T-cell (primary cell): ENCODE measurements at regions not wholly inside any gene's neighbourhood (a gene's known extent, or its start where the extent isn't known, plus 50 kb on each side); places are given as distances from the start of the nearest gene placed in this dataset.

Source experiments
- ATAC-seq, 4 experiments: fragments of 200-7000 bp in 3 of 4; fragments of 150-1000 bp in 1 of 4; cut with Tn5 transposase; replicated peaks in 1 of 4; 1 replicate in 3 of 4; 2 replicates in 1 of 4; pipeline ENCODE4 v1.10.0; 2021; ENCODE audit warnings: moderate library complexity in 3 of 4, mild to moderate bottlenecking in 2 of 4, moderate number of reproducible peaks in 1 of 4
- CTCF ChIA-PET, 2 donors: fragments of 300-600 bp; sonication (Branson Sonifier 250); formaldehyde crosslinking; loops; one replicate each; lab custom pipeline; 2022; ENCODE audit warnings: antibody characterized with exemption in 2 of 2; lab: Charles Lee
- POLR2A ChIA-PET, 2 donors: fragments of 300-600 bp; sonication (Branson Sonifier 250); formaldehyde crosslinking; loops; one replicate each; lab custom pipeline; 2022; ENCODE audit warnings: antibody characterized with exemption in 2 of 2; lab: Charles Lee
- DNase-seq, 35 experiments: peaks; one replicate each; pipeline versions ENCODE4 v3.0.0 to v3.0.0-alpha.2; 2013 to 2023
- H3K27ac ChIP-seq: one replicate; pipeline ENCODE4 v1.5.1; 2013; ENCODE audit warnings: low read length
- H3K27me3 ChIP-seq, 2 experiments: replicated peaks in 1 of 2; 1 replicate in 1 of 2; 2 replicates in 1 of 2; pipeline versions ENCODE4 v1.6.1 to v1.7.0; 2013; ENCODE audit warnings: low read length in 1 of 2, mixed read lengths in 1 of 2; ENCODE audit not compliant: control insufficient read depth in 2 of 2, insufficient read depth in 2 of 2; ENCODE audit errors: extremely low read depth in 1 of 2
- H3K36me3 ChIP-seq, 2 donors: 1 replicate in 1 of 2; 2 replicates in 1 of 2; pipeline versions ENCODE4 v1.6.1 to v1.7.0; 2013; ENCODE audit warnings: low read length in 1 of 2; ENCODE audit not compliant: control insufficient read depth in 2 of 2, insufficient read depth in 1 of 2; ENCODE audit errors: extremely low read depth in 1 of 2
- H3K4me1 ChIP-seq, 2 experiments: 1 replicate in 1 of 2; 2 replicates in 1 of 2; pipeline versions ENCODE4 v1.6.1 to v1.7.0; 2013; ENCODE audit warnings: low read length in 2 of 2, mixed read lengths in 1 of 2; ENCODE audit not compliant: insufficient read depth in 2 of 2, control insufficient read depth in 1 of 2; ENCODE audit errors: extremely low read depth in 1 of 2
- H3K4me3 ChIP-seq, 2 donors: 1 replicate in 1 of 2; 2 replicates in 1 of 2; pipeline versions ENCODE4 v1.5.1 to v1.7.0; 2013; ENCODE audit warnings: mild to moderate bottlenecking in 2 of 2, low read length in 1 of 2, moderate library complexity in 1 of 2; ENCODE audit not compliant: control insufficient read depth in 1 of 2; ENCODE audit errors: extremely low read depth in 1 of 2
- H3K9me3 ChIP-seq: 2 replicates; pipeline ENCODE4 v1.7.0; 2013
- H3K27ac Mint-ChIP-seq, 2 donors: one replicate each; pipeline ENCODE4 v1.8.0; 2020 to 2021; ENCODE audit warnings: mild to moderate bottlenecking in 2 of 2, mixed read lengths in 2 of 2
- H3K27me3 Mint-ChIP-seq, 2 donors: one replicate each; pipeline ENCODE4 v1.8.0; 2021 to 2022; ENCODE audit warnings: mixed read lengths in 2 of 2
- H3K36me3 Mint-ChIP-seq: one replicate; pipeline ENCODE4 v1.8.0; 2021; ENCODE audit warnings: mixed read lengths
- H3K4me1 Mint-ChIP-seq, 3 donors: one replicate each; pipeline ENCODE4 v1.8.0; 2020 to 2022; ENCODE audit warnings: mixed read lengths in 3 of 3, mild to moderate bottlenecking in 1 of 3
- H3K4me3 Mint-ChIP-seq, 3 donors: one replicate each; pipeline ENCODE4 v1.8.0; 2020 to 2022; ENCODE audit warnings: mild to moderate bottlenecking in 3 of 3, mixed read lengths in 3 of 3, moderate library complexity in 3 of 3
- H3K9me3 Mint-ChIP-seq, 3 donors: one replicate each; pipeline ENCODE4 v1.8.0; 2020 to 2022; ENCODE audit warnings: mixed read lengths in 3 of 3
- WGBS: methylation state at CpG from one replicate; pipeline ENCODE4 v1.1.5; 2013; ENCODE audit warnings: missing lambda C conversion rate; ENCODE audit not compliant: insufficient coverage; 5-methylcytosine and 5-hydroxymethylcytosine counted together

DNA sequence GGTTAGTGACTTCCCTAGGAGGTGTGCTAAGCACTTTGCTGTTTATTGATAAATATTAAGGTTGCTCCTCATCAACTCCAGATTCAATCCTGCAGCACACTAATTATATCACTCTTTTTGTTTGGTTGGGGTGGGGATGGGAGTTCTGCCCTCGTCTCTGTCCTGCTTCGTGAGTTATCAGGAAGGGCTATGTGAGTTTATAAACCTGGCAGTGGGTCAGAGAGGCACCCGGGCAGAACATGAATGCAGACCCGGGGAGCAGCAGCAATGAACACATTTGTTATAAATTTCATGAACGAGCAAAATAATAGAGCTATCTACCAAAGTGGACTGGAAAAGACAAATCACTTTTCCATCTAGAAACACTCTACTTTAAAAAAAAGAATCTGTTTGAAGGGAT, 125.5 kb upstream of the WWC1 start:
- H3K27ac Mint-ChIP-seq: no peak overlapping the region

DNA sequence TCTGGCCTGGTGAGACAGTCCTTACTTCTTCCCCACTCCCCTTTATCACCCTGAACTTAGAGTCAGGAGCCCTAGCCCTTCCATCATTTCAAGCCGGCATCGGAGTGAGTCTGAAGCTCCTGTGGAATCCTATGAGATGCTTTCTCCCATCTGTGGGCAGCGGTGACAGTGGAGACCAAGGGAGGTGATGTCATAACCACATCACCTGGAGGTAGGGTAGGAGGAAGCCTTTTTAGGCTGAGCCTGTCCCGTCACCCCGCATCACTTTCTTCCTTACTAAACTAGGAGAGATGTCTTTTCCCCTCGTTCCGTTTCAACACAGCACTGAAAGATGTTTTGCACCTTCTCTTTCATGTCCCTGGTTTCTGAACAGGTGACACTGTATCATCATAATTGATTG, 124.1 kb upstream of the WWC1 start:
- H3K4me3 Mint-ChIP-seq: no peak overlapping the region
- ATAC-seq (no peak), DNase-seq (no peak)
- Histone ChIP-seq H3K9me3 (no peaks in the 10 kb centered on the region), H3K4me1 (peaks cover 7 to 8% of the 10 kb centered on the region in 2 experiments), H3K27me3 (peaks cover 0 to 11% of the 10 kb centered on the region in 2 experiments), H3K36me3 (no peaks in the 10 kb centered on the region), H3K27ac (no peak overlapping the region), H3K4me3 (no peak overlapping the region)
- H3K36me3 Mint-ChIP-seq: no peaks in the 10 kb centered on the region
- ChIA-PET POLR2A (no interaction called here), CTCF (no interaction called here)
- H3K9me3 Mint-ChIP-seq: peaks cover 0 to 4% (median 0%) of the 10 kb centered on the region in 3 donors
- H3K27me3 Mint-ChIP-seq: peaks cover 2 to 10% of the 10 kb centered on the region in 2 donors
- H3K27ac Mint-ChIP-seq: no peak overlapping the region
- no CpG with 5 or more reads among the region's 7 CpGs for WGBS
- H3K4me1 Mint-ChIP-seq: peaks cover 0 to 17% (median 6%) of the 10 kb centered on the region in 3 donors

More for the DNA sequence above, 125.5 kb upstream of the WWC1 start:
- POLR2A ChIA-PET: no interaction called here
- no peak for ATAC-seq
- DNase-seq: no peak
- WGBS: no CpG with 5 or more reads among the region's 5 CpGs
- H3K9me3 ChIP-seq: no peaks in the 10 kb centered on the region
- Mint-ChIP-seq H3K4me1 (peaks cover 0 to 17% (median 6%) of the 10 kb centered on the region in 3 donors), H3K4me3 (no peak overlapping the region), H3K9me3 (peaks cover 0 to 2% (median 0%) of the 10 kb centered on the region in 3 donors), H3K27me3 (peaks cover 2 to 8% of the 10 kb centered on the region in 2 donors), H3K36me3 (no peaks in the 10 kb centered on the region)
- peaks cover 0 to 5% of the 10 kb centered on the region in 2 experiments for H3K27me3 ChIP-seq
- CTCF ChIA-PET: no interaction called here
- H3K4me3 ChIP-seq: no peak overlapping the region
- H3K4me1 ChIP-seq: peaks cover 7 to 8% of the 10 kb centered on the region in 2 experiments
- no peaks in the 10 kb centered on the region for H3K36me3 ChIP-seq
- no peak overlapping the region for H3K27ac ChIP-seq

DNA sequence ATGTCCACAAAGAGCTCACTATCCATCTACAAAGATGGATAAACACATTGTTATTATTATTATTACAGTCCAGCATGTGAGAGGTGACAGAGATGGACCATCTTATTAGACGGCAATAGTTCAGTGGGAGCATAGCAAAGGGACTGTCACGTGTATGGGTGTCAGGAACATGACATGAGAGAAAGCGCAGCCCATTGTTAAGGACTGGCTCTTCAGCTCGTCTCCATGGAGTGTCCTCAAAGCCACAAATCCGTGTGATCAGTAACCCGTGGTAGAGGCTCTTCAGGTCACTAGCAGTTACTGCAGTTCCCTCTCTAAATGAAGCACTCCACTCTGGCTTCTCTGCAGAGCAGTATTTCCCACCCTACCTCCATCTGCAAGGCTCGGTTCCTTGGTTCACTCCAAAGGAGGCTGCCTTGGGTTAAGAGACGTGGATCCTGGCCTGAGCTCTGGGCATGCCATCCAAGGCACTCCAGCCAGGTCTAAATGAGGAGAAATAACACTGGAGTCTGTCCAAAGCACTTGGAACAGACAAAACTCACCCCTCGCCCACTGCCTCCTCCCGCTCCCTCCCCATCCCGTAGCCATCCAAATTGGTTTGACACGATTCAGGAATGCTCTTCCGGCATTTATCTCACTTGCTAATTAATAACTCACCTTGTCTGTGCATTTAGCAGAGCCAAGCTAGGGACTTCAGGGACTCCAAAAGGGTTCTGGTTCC, 122.3 kb upstream of the WWC1 start:
- no peak for DNase-seq
- POLR2A ChIA-PET: interaction anchor here in 1 of 2 donors (0.7 kb wide), 1 partner anchor 16 kb away, joined by 5 read pairs; no protein-coding TSS in a partner anchor
- WGBS: 86% methylated on average over 12 of the region's 13 CpGs
- peaks cover 2 to 5% of the 10 kb centered on the region in 2 donors for H3K27me3 Mint-ChIP-seq
- no peaks in the 10 kb centered on the region for H3K36me3 ChIP-seq
- no peak overlapping the region for H3K4me3 Mint-ChIP-seq
- peaks cover 0 to 13% of the 10 kb centered on the region in 2 experiments for H3K27me3 ChIP-seq
- no peaks in the 10 kb centered on the region for H3K9me3 ChIP-seq
- H3K36me3 Mint-ChIP-seq: no peaks in the 10 kb centered on the region
- H3K9me3 Mint-ChIP-seq: peaks cover 0 to 4% (median 0%) of the 10 kb centered on the region in 3 donors
- H3K27ac ChIP-seq: no peak overlapping the region
- no peak overlapping the region for H3K4me3 ChIP-seq
- peaks cover 7 to 8% of the 10 kb centered on the region in 2 experiments for H3K4me1 ChIP-seq
- ATAC-seq: no peak
- no peak overlapping the region for H3K27ac Mint-ChIP-seq
- H3K4me1 Mint-ChIP-seq: peaks cover 0 to 17% (median 6%) of the 10 kb centered on the region in 3 donors
- CTCF ChIA-PET: no interaction called here

DNA sequence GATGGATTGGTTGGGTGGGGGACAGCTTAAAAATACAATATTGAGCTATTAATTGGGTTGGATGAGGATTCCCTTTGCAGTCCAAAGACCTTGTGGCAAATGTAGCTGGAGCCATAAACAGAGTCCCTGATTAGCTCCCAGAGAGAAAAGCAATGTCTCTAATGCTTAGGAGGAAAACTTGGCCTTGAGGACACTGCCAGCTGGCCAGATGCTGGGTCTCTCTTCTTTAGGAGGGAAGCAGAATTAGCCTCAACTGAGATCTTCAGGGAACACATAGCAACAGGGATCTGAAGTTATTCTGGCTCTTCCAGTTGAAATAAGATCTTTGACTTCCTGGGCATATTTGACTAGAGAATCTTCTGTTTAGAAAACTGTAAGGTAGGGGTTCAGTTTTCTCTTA, 121.7 kb upstream of the WWC1 start:
- H3K9me3 ChIP-seq: no peaks in the 10 kb centered on the region
- peaks cover 2 to 5% of the 10 kb centered on the region in 2 donors for H3K27me3 Mint-ChIP-seq
- peaks cover 0 to 13% of the 10 kb centered on the region in 2 experiments for H3K27me3 ChIP-seq
- no peak overlapping the region for H3K27ac ChIP-seq
- no peak for DNase-seq
- peaks cover 7 to 8% of the 10 kb centered on the region in 2 experiments for H3K4me1 ChIP-seq
- no peak for ATAC-seq
- ChIA-PET CTCF (no interaction called here), POLR2A (no interaction called here)
- H3K27ac Mint-ChIP-seq: no peak overlapping the region
- no peaks in the 10 kb centered on the region for H3K36me3 ChIP-seq
- H3K4me1 Mint-ChIP-seq: peaks cover 0 to 17% (median 6%) of the 10 kb centered on the region in 3 donors
- H3K4me3 ChIP-seq: no peak overlapping the region
- no peak overlapping the region for H3K4me3 Mint-ChIP-seq
- peaks cover 0 to 4% (median 0%) of the 10 kb centered on the region in 3 donors for H3K9me3 Mint-ChIP-seq
- no peaks in the 10 kb centered on the region for H3K36me3 Mint-ChIP-seq

DNA sequence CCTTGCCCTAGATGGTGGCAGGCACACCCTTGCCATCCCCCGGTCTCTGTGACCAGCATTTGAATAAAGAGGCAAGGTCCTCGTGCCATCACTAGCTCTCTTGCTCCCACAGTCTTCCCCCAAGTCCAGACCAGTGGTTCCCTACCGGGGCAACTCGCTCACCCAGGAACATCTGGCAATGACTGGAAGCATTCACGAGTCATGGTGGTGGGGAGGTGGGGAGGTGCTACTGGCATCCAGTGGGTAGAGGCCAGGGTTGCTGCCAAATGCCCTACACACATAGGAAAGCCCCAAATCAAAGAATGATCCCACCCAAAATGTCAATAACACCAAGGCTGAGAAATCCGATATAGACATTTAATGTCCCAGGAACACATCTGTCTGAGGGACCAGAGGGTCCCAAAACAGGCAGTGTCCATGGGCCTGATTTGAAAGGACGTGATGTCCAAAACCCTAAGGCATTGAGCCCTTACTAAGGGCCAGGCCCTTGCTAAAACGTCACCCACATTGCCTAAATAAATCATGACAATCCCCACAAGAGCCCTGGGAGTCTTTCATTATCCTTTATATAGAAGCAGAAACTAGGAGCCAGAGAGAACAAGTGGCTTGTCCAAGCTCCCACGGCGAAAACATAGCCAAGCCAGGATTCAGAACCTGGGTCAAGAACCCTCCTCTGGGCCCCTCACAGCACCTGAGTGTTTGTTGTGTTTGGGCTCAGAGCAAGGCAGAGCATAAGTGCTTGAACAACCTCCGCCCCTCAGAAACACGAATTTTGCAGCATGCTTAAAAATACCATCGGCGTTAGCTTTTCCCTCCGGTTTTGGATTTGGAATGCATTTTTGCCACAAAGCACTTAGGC, 119.3 kb upstream of the WWC1 start:
- no peak overlapping the region for H3K27ac ChIP-seq
- no peak for ATAC-seq
- H3K9me3 Mint-ChIP-seq: peaks cover 0 to 4% (median 0%) of the 10 kb centered on the region in 3 donors
- H3K4me3 ChIP-seq: no peak overlapping the region
- H3K27me3 Mint-ChIP-seq: peaks cover 2 to 5% of the 10 kb centered on the region in 2 donors
- 93% methylated on average over 9 of the region's 15 CpGs for WGBS
- H3K4me3 Mint-ChIP-seq: no peak overlapping the region
- DNase-seq: no peak
- H3K4me1 ChIP-seq: peaks cover 0 to 3% of the 10 kb centered on the region in 2 experiments
- H3K27me3 ChIP-seq: peaks cover 0 to 13% of the 10 kb centered on the region in 2 experiments
- no peaks in the 10 kb centered on the region for H3K36me3 Mint-ChIP-seq
- no peak overlapping the region for H3K27ac Mint-ChIP-seq
- POLR2A ChIA-PET: no interaction called here
- no peaks in the 10 kb centered on the region for H3K9me3 ChIP-seq
- CTCF ChIA-PET: no interaction called here
- no peaks in the 10 kb centered on the region for H3K36me3 ChIP-seq
- peaks cover 0 to 2% (median 0%) of the 10 kb centered on the region in 3 donors for H3K4me1 Mint-ChIP-seq

DNA sequence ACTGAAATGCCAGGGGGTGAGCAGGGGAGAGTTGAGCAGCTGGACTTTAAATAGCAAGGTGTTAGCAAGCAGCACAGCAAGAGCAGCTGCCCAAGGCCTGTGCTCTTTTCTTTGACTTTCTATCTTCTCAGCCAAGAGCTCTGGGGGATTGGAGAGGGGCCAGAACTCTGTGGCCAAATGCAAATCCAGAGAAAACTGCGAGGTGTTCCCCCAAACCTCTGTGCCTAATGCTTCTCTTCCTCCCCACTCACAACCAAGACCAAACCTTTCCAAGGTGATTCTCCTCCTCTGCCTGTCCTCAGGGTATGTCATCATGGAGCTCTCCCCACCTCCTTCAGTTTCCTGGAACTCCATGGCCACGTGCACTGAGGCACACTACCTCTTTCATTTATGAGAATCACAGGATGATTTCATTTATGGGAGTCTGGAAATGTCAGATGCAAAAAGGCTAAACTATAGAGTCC, 118.7 kb upstream of the WWC1 start:
- no peak overlapping the region for H3K4me3 ChIP-seq
- ChIA-PET POLR2A (interaction anchor here in 1 of 2 donors (0.6 kb wide), 1 partner anchor 47 kb away, joined by 7 read pairs; no protein-coding TSS in a partner anchor), CTCF (no interaction called here)
- Mint-ChIP-seq H3K9me3 (peaks cover 0 to 4% (median 0%) of the 10 kb centered on the region in 3 donors), H3K27me3 (peaks cover 2 to 5% of the 10 kb centered on the region in 2 donors), H3K4me1 (no peaks in the 10 kb centered on the region), H3K36me3 (no peaks in the 10 kb centered on the region), H3K4me3 (no peak overlapping the region), H3K27ac (no peak overlapping the region)
- whole genome bisulfite sequencing: no CpG with 5 or more reads among the region's 2 CpGs
- no peaks in the 10 kb centered on the region for H3K36me3 ChIP-seq
- no peaks in the 10 kb centered on the region for H3K9me3 ChIP-seq
- DNase-seq (no peak), ATAC-seq (no peak)
- H3K27me3 ChIP-seq: peaks cover 0 to 13% of the 10 kb centered on the region in 2 experiments
- H3K4me1 ChIP-seq: no peaks in the 10 kb centered on the region
- no peak overlapping the region for H3K27ac ChIP-seq
